Astrocyte (in vitro differentiated cells and primary cell): ENCODE measurements at regions not wholly inside any gene's neighbourhood (a gene's known extent, or its start where the extent isn't known, plus 50 kb on each side); places are given as distances from the start of the nearest gene placed in this dataset.

Experiments used
- CTCF ChIP-seq: IDR thresholded peaks from 2 replicates; pipeline ENCODE4 v1.5.1; 2011; ENCODE audit warnings: low read depth, mild to moderate bottlenecking, inconsistent platforms, low read length, moderate library complexity; ENCODE audit not compliant: insufficient read depth
- EZH2 ChIP-seq: IDR thresholded peaks from 2 replicates; pipeline ENCODE4 v1.6.1; 2012; ENCODE audit warnings: mild to moderate bottlenecking, low read length, inconsistent platforms; ENCODE audit not compliant: insufficient read depth

DNA sequence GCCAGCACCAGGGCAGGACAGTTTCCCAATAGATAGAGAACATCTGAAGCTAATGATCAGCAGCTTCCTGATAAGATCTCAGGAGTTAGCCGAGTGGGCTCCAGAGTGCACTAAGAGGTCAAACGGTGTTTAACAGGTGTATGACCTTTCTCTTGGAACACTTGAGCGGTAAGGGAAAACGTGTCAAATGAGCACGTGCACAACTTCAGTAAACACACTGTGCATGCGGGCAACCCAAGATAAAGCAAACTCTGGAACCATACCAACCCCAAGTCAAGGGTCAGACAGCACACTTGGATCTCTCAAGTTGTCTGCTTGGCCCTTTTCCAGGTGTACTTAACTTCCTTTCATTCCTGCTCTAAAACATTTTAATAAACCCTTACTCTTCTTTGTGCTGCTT is 1941.5 kb upstream of the PCDH10 start:
- TF ChIP-seq CTCF (no peak), EZH2 (no peak)
